ENCODE measurements at regions not wholly inside any gene's neighbourhood (a gene's known extent, or its start where the extent isn't known, plus 50 kb on each side); places are given as distances from the start of the nearest gene placed in this dataset.
A peak's percentile ranks its signal among the peaks of the same experiment; 100 is the strongest.

DNA sequence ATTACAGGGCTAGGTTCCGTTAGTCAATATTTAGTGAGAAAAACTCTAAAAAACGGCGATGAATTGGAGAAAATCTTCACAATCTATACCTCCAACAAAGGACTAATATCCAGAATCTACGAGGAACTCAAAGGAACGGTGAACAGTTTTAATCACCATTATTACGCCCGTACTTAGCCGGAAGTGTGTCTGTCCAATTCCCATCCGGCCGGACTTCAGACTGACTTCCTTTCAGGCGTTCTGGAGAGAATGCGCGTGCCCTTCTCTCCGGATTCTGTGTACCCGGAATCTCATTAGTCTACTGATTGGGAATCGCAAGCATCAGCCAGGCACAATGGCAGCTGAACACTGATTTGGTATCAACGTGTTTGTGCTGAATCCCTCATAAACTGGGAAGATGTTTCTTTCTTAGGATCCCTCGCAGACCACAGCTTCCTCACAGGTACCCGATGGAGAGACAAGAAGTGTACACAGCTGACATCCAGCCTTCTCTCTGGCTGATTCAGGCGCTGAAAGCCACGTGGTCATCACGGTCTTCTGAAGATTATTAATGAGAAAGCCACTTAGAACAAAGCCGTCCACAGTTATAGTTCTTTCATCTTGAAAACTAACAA, 239.9 kb downstream of the ZNF516 start:
- H3K4me3 ChIP-seq = no peak overlapping the region
- TF ChIP-seq, protein P1, sequence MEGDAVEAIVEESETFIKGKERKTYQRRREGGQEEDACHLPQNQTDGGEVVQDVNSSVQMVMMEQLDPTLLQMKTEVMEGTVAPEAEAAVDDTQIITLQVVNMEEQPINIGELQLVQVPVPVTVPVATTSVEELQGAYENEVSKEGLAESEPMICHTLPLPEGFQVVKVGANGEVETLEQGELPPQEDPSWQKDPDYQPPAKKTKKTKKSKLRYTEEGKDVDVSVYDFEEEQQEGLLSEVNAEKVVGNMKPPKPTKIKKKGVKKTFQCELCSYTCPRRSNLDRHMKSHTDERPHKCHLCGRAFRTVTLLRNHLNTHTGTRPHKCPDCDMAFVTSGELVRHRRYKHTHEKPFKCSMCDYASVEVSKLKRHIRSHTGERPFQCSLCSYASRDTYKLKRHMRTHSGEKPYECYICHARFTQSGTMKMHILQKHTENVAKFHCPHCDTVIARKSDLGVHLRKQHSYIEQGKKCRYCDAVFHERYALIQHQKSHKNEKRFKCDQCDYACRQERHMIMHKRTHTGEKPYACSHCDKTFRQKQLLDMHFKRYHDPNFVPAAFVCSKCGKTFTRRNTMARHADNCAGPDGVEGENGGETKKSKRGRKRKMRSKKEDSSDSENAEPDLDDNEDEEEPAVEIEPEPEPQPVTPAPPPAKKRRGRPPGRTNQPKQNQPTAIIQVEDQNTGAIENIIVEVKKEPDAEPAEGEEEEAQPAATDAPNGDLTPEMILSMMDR (IDR thresholded peaks at IDR 0.05) = no peak
- H3K27ac ChIP-seq = no peak overlapping the region
- no peak for ATAC-seq
- no peak for DNase-seq
- peaks cover 0 to 5% of the 10 kb centered on the region in 2 donors for H3K27me3 ChIP-seq
- intact Hi-C loops (cut with DNase I) = no loop called here
- no peaks in the 10 kb centered on the region for H3K36me3 ChIP-seq
- no peaks in the 10 kb centered on the region for H3K4me1 ChIP-seq
- H3K9me3 ChIP-seq = no peaks in the 10 kb centered on the region

DNA sequence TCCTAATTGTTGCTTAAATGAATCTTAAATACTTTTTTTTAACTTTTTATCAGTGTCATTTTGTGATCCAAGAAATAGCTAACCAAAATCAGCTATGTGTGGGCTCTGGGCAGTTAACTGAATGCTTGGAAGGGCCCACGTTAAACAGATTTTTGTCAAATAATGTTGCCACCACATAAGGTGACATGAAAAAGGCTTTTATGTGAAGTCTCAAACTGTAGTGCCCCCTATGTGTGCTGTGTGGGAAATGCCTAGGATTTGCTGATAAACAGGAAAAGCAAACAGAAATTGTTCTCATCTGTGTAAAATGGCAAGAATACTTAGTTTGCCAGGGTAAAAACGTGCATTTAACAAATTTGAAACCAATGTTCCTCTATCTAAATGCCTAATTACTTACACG, 242.2 kb downstream of the ZNF516 start:
- no peaks in the 10 kb centered on the region for H3K4me1 ChIP-seq
- peak; percentile 30 for ATAC-seq
- no peaks in the 10 kb centered on the region for H3K9me3 ChIP-seq
- intact Hi-C loops (cut with DNase I) = no loop called here
- TF ChIP-seq, protein P1 (IDR thresholded peaks at IDR 0.05) = peak in 1 of 2 donors; percentile 32
- no peak for DNase-seq
- H3K27me3 ChIP-seq = no peaks in the 10 kb centered on the region
- no peaks in the 10 kb centered on the region for H3K36me3 ChIP-seq
- no peak overlapping the region for H3K27ac ChIP-seq
- no peak overlapping the region for H3K4me3 ChIP-seq

DNA sequence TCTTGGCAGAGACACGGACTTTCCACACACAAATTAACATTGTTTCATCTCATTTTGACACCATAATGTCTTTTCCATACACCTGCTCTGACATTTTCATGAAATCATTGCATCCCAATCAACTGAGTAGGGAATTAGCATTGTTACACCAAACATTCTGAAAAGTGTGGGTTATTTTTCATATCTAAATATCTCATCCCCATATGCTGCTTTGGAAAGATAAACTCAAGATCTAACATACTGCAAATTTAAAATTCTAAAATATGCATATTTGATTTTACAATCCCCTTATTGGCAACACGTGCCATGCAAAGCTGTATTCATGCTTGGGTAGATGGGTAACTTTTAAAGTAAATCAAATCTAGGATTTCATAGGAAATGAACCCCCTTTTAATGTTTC, 242.9 kb downstream of the ZNF516 start:
- DNase-seq (no peak), ATAC-seq (no peak)
- Histone ChIP-seq H3K27ac (no peak overlapping the region), H3K36me3 (no peaks in the 10 kb centered on the region), H3K9me3 (no peaks in the 10 kb centered on the region), H3K4me1 (no peaks in the 10 kb centered on the region), H3K4me3 (no peak overlapping the region), H3K27me3 (no peaks in the 10 kb centered on the region)
- TF ChIP-seq, protein P1 (IDR thresholded peaks at IDR 0.05) = no peak
- intact Hi-C loops (cut with DNase I) = no loop called here

DNA sequence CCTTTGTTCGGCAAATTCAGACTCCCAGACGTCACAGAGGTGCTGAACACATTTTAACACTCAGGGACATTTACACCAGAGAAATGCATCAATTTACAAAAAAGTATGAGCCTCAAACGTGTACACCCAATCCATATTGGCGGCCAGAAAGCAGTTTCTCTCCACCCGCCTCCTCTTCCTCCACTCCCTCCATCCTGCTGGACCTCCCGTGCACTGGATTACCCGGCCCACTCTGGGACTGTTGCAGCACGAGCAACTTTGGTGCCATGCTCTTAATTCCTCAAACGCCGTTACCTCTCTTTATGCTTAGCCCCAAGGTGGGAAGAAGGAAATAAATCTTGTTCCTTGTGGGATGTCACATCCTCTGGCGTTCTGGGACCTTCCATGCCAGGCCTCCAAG, 243.4 kb downstream of the ZNF516 start:
- no peaks in the 10 kb centered on the region for H3K36me3 ChIP-seq
- TF ChIP-seq, protein P1 (IDR thresholded peaks at IDR 0.05) = no peak
- H3K4me1 ChIP-seq = no peaks in the 10 kb centered on the region
- no peak for ATAC-seq
- DNase-seq = no peak
- H3K9me3 ChIP-seq = no peaks in the 10 kb centered on the region
- H3K27me3 ChIP-seq = no peaks in the 10 kb centered on the region
- intact Hi-C loops (cut with DNase I) = no loop called here
- H3K27ac ChIP-seq = no peak overlapping the region
- H3K4me3 ChIP-seq = no peak overlapping the region

DNA sequence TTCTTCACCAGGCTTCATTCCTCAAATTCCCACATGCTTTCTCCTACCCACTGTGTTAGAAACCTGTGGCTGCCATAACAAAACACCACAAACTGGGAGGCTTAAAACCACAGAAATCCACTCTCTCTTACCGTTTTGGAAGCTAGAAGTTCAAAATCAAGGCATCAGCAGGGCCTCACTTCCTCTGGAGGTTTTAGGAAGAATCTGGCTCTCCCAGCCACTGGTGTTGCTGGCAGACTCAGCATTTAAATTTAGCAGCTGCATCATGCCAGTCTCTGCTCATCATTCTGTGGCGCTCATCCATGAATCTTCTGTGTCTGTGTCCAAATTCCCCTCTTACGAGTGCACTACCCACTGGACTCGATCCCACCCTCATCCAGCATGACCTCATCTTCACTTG, 248.5 kb downstream of the ZNF516 start:
- intact Hi-C loops (cut with DNase I) = no loop called here
- Histone ChIP-seq H3K27ac (no peak overlapping the region), H3K4me1 (no peaks in the 10 kb centered on the region), H3K27me3 (no peaks in the 10 kb centered on the region), H3K36me3 (no peaks in the 10 kb centered on the region), H3K9me3 (peaks cover 0 to 3% of the 10 kb centered on the region in 2 donors), H3K4me3 (no peak overlapping the region)
- ATAC-seq (no peak), DNase-seq (peak in 1 of 4 donors; percentile 56)
- TF ChIP-seq, protein P1 (IDR thresholded peaks at IDR 0.05) = no peak
